ENCODE measurements at regions not wholly inside any gene's neighbourhood (a gene's known extent, or its start where the extent isn't known, plus 50 kb on each side); places are given as distances from the start of the nearest gene placed in this dataset.

GRCh38 chr2:222792001-222792611 is 68.7 kb upstream of the ACSL3 start:
- peaks cover 0 to 2% of the 10 kb centered on the region in 2 donors for H3K27me3 Mint-ChIP-seq (ENCODE audit: low read depth in 2 of 2)
- intact Hi-C loops (cut with micrococcal nuclease): loop anchor here (10.0 kb wide), 1 partner anchor 113 kb away; no protein-coding TSS in a partner anchor
- peaks cover 8 to 10% of the 10 kb centered on the region in 2 donors for H3K4me1 Mint-ChIP-seq
- no peaks in the 10 kb centered on the region for H3K9me3 ChIP-seq (ENCODE audit: control insufficient read depth, insufficient read depth, low read length)
- H3K4me1 ChIP-seq (ENCODE audit: control insufficient read depth, insufficient read depth, low read length): peaks cover 5% of the 10 kb centered on the region
- H3K4me3 ChIP-seq (ENCODE audit: low read length): no peak overlapping the region
- no peak overlapping the region for H3K27ac ChIP-seq (ENCODE audit: low read length)
- no peak overlapping the region for H3K4me3 Mint-ChIP-seq
- no peaks in the 10 kb centered on the region for H3K9me3 Mint-ChIP-seq
- no peaks in the 10 kb centered on the region for H3K36me3 ChIP-seq (ENCODE audit: control insufficient read depth, insufficient read depth, low read length)
- H3K27me3 ChIP-seq (ENCODE audit: control insufficient read depth, insufficient read depth, low read length): no peaks in the 10 kb centered on the region
- ATAC-seq: no peak
- H3K27ac Mint-ChIP-seq: no peak overlapping the region
- 70% methylated on average over 14 of the region's 14 CpGs for WGBS (ENCODE audit: insufficient coverage)
- H3K36me3 Mint-ChIP-seq: no peaks in the 10 kb centered on the region
- TF ChIP-seq CTCF (IDR thresholded peaks at IDR 0.05): no peak
- DNase-seq: no peak

DNA sequence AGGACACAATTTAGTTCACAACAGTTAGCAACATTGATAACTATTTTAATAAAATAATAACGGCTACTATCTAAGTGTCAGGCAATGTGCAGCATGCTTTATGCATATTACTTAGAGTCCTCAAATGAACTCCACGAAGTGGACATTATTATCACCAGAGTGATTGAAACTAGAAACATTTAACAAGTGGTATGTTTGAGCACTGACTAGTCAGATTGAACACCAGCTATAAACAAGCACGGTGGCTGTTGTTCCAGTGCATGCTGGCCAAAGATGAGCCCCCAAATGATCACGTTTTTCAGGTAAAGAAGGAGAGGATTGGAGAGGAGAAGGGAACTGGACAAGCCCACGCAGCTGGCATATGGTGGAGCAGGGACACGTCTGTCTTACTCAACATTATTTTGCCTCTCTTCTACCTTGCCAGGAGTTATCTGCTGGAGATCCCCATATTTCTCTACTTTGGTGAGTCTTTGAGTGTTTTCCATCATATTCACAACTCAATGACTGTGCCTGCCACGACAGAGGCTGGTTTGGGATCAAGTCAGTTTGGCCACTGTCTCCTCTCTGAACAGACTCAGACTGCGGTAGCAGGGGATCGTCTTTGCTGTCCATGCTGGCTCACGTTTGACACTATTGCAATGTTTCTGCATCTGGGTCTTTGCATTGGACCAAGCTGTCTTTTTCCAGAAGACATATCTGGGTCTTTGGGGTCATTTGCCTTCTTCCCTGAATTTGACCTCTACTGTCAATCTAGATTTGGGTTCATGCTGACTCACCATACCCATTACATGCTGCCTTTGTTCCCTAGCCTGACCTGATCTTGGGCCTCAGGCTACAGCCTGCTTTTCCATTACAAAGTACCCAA is 66.0 kb upstream of the ACSL3 start:
- no peak for ATAC-seq
- H3K9me3 ChIP-seq (ENCODE audit: control insufficient read depth, insufficient read depth, low read length): no peaks in the 10 kb centered on the region

DNA sequence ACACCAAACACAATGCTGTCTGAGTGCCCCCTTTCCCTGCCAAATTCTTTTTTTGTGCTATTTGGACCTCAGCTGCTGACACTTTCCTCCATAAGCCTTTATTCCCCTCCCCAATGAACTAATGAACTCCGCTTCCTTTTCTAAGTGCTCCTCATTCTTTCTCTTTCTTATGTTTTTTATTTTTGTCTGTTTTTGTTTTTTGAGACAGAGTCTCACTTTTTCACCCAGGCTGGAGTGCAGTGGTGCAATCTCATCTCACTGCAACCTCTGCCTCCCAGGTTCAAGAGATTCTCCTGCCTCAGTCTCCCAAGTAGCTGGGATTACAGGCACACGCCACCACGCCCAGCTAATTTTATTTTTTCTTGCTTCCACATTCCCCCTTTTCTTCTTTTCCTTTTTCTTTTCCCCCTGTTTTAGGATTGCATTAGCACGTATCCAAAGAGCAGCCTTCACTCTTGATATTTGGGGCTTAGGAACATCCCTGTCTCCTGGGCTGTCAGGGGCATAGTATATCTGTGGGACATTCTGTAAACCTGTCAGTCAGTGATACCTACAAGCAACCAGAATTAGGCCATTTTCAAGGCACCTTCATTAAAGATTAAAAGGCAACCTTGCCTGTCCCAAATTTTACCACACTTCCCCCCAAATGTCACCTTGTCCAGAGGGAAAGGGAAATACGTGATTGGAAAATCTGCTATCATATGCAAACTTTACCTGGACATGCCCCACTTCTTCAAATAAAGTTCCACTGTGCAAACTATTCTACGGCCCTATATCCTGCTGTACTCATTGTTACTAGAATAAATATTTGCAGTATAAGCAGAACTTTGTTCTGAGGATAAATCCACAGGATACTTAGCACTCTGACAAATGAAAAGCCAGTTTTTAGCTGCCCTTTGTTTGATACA is 65.1 kb upstream of the ACSL3 start:
- intact Hi-C loops (cut with micrococcal nuclease): loop anchor here (10.0 kb wide), 1 partner anchor 109 kb away; no protein-coding TSS in a partner anchor
- no peaks in the 10 kb centered on the region for H3K9me3 Mint-ChIP-seq
- 97% methylated on average over 3 of the region's 6 CpGs for WGBS (ENCODE audit: insufficient coverage)

More for the DNA sequence above, 66.0 kb upstream of the ACSL3 start:
- no peak for TF ChIP-seq CTCF (IDR thresholded peaks at IDR 0.05)
- H3K4me3 ChIP-seq (ENCODE audit: low read length): no peak overlapping the region
- no peak for DNase-seq
- H3K27me3 ChIP-seq (ENCODE audit: control insufficient read depth, insufficient read depth, low read length): no peaks in the 10 kb centered on the region
- 76% methylated on average over 8 of the region's 10 CpGs for WGBS (ENCODE audit: insufficient coverage)
- H3K9me3 Mint-ChIP-seq: no peaks in the 10 kb centered on the region
- peaks cover 3 to 6% of the 10 kb centered on the region in 2 donors for H3K27me3 Mint-ChIP-seq (ENCODE audit: low read depth in 2 of 2)
- no peaks in the 10 kb centered on the region for H3K4me1 Mint-ChIP-seq
- intact Hi-C loops (cut with micrococcal nuclease): loop anchor here (10.0 kb wide), 1 partner anchor 110 kb away; no protein-coding TSS in a partner anchor
- peaks cover 1% of the 10 kb centered on the region for H3K4me1 ChIP-seq (ENCODE audit: control insufficient read depth, insufficient read depth, low read length)
- H3K36me3 ChIP-seq (ENCODE audit: control insufficient read depth, insufficient read depth, low read length): no peaks in the 10 kb centered on the region
- no peak overlapping the region for H3K27ac Mint-ChIP-seq
- H3K36me3 Mint-ChIP-seq: no peaks in the 10 kb centered on the region
- no peak overlapping the region for H3K4me3 Mint-ChIP-seq
- H3K27ac ChIP-seq (ENCODE audit: low read length): no peak overlapping the region

More for the DNA sequence above, 65.1 kb upstream of the ACSL3 start:
- H3K4me1 Mint-ChIP-seq: no peaks in the 10 kb centered on the region
- H3K27me3 ChIP-seq (ENCODE audit: control insufficient read depth, insufficient read depth, low read length): no peaks in the 10 kb centered on the region
- no peak overlapping the region for H3K27ac ChIP-seq (ENCODE audit: low read length)
- ATAC-seq (no peak), DNase-seq (no peak)
- no peaks in the 10 kb centered on the region for H3K9me3 ChIP-seq (ENCODE audit: control insufficient read depth, insufficient read depth, low read length)
- no peaks in the 10 kb centered on the region for H3K36me3 ChIP-seq (ENCODE audit: control insufficient read depth, insufficient read depth, low read length)
- H3K4me3 Mint-ChIP-seq: no peak overlapping the region
- H3K36me3 Mint-ChIP-seq: no peaks in the 10 kb centered on the region
- H3K27me3 Mint-ChIP-seq (ENCODE audit: low read depth in 2 of 2): peaks cover 4 to 6% of the 10 kb centered on the region in 2 donors
- TF ChIP-seq CTCF (IDR thresholded peaks at IDR 0.05): no peak
- no peak overlapping the region for H3K27ac Mint-ChIP-seq
- H3K4me1 ChIP-seq (ENCODE audit: control insufficient read depth, insufficient read depth, low read length): no peaks in the 10 kb centered on the region
- H3K4me3 ChIP-seq (ENCODE audit: low read length): no peak overlapping the region

Data from natural killer cell (primary cell).